ENCODE measurements at regions not wholly inside any gene's neighbourhood (a gene's known extent, or its start where the extent isn't known, plus 50 kb on each side); places are given as distances from the start of the nearest gene placed in this dataset.

- Histone ChIP-seq H3K79me2 (ENCODE audit: control insufficient read depth in 1 of 2, insufficient read depth in 2 of 2, low read length in 2 of 2) (no peaks in the 10 kb centered on the region), H4K20me1 (replicated peaks in 1 of 2; ENCODE audit: control insufficient read depth in 1 of 2, insufficient read depth in 2 of 2, low read length in 2 of 2) (no peaks in the 10 kb centered on the region), H4K8ac (ENCODE audit: extremely low read depth, insufficient read depth, low read length) (no peak overlapping the region), H3K4me3 (ENCODE audit: extremely low read depth in 1 of 4, insufficient read depth in 2 of 4, low read depth in 3 of 4, low read length in 4 of 4) (no peak overlapping the region), H2AK5ac (ENCODE audit: low read depth, low read length) (no peak overlapping the region), H3K4me1 (replicated peaks in 1 of 4; ENCODE audit: control insufficient read depth in 3 of 4, insufficient read depth in 4 of 4, low read length in 3 of 4) (no peaks in the 10 kb centered on the region), H3K4me2 (ENCODE audit: insufficient read depth in 1 of 2, low read depth in 2 of 2, low read length in 2 of 2) (no peak overlapping the region), H3K36me3 (ENCODE audit: control insufficient read depth in 2 of 4, insufficient read depth in 4 of 4, low read length in 3 of 4) (no peaks in the 10 kb centered on the region), H3K27me3 (replicated peaks in 1 of 4; ENCODE audit: control insufficient read depth in 3 of 4, extremely low read depth in 1 of 4, insufficient read depth in 3 of 4, low read length in 3 of 4) (no peaks in the 10 kb centered on the region), H2BK20ac (ENCODE audit: low read length) (no peak overlapping the region), H4K5ac (ENCODE audit: insufficient read length, low read depth, low read length) (no peak overlapping the region), H3K9me3 (ENCODE audit: insufficient read depth in 2 of 2, low read depth in 1 of 2, low read length in 1 of 2) (no peaks in the 10 kb centered on the region), H3K14ac (ENCODE audit: insufficient read length) (no peak overlapping the region), H3K27ac (ENCODE audit: low read depth, low read length) (no peak overlapping the region), H3K23ac (ENCODE audit: insufficient read length) (no peak overlapping the region), H3K4ac (replicated peaks; ENCODE audit: insufficient read length, low read depth, low read length) (no peak overlapping the region), H4K91ac (replicated peaks; ENCODE audit: insufficient read length, low read length) (no peak overlapping the region), H2BK12ac (ENCODE audit: low read depth, low read length) (no peak overlapping the region), H2BK5ac (ENCODE audit: low read depth, low read length) (no peak overlapping the region), H3K9ac (replicated peaks in 1 of 4; ENCODE audit: extremely low read depth in 1 of 4, low read depth in 3 of 4, low read length in 3 of 4) (no peak overlapping the region), H2AFZ (ENCODE audit: low read length) (no peak overlapping the region), H2BK120ac (replicated peaks; ENCODE audit: low read depth, low read length) (no peak overlapping the region), H3K56ac (replicated peaks; ENCODE audit: insufficient read length, low read depth, low read length) (no peak overlapping the region), H3K18ac (ENCODE audit: extremely low read depth, low read length) (no peak overlapping the region), H2BK15ac (ENCODE audit: low read length) (no peak overlapping the region), H3K23me2 (ENCODE audit: low read depth, low read length) (no peaks in the 10 kb centered on the region; the same call in 1 of the 2 replicates), H3K79me1 (ENCODE audit: low read depth, low read length) (no peaks in the 10 kb centered on the region)
- POLR2A ChIA-PET (ENCODE audit: partially characterized antibody), result no interaction called here
- CTCF ChIA-PET (ENCODE audit: partially characterized antibody), result no interaction called here
- FAIRE-seq (no peak), DNase-seq (ENCODE audit: low read depth in 1 of 2, low spot score in 2 of 2) (no peak)
- TF ChIP-seq CTCF (IDR thresholded peaks at IDR 0.05; ENCODE audit: control extremely low read depth in 1 of 3, insufficient read depth in 1 of 3, low read depth in 1 of 3, low read length in 3 of 3), result no peak
- no peak for TF ChIP-seq YY1 (IDR thresholded peaks at IDR 0.05; ENCODE audit: low read depth, low read length)
- TF ChIP-seq SP4 (IDR thresholded peaks at IDR 0.05; ENCODE audit: low read length), result no peak
- WGBS, 2 experiments (ENCODE audit: extremely low coverage in 1 of 2, insufficient coverage in 1 of 2, insufficient read length in 1 of 2, insufficient replicate concordance in 2 of 2, low coverage in 1 of 2, low lambda C conversion rate in 2 of 2, missing lambda C conversion rate in 1 of 2), result 93% methylated on average over 4 of the region's 4 CpGs; no CpG with 5 or more reads in 1 of the 2 experiments
Observed at GRCh38 chr13:103303078-103303651, 236.9 kb upstream of the SLC10A2 start.
